ENCODE measurements at regions not wholly inside any gene's neighbourhood (a gene's known extent, or its start where the extent isn't known, plus 50 kb on each side); places are given as distances from the start of the nearest gene placed in this dataset.

- in situ Hi-C loops (cut with HindIII; ENCODE audit: low pct_ligation_motif_present, low sequenced_read_pairs) = no loop called here
- no peak for DNase-seq
- no peak for TF ChIP-seq CTCF (IDR thresholded peaks at IDR 0.05; ENCODE audit: low read depth, low read length, missing control alignments)
Observed at GRCh38 chr1:4594286-4594991, 60.0 kb upstream of the AJAP1 start.

GRCh38 chr1:4595341-4596225 lies 58.8 kb upstream of the AJAP1 start:
- no peak for TF ChIP-seq CTCF (IDR thresholded peaks at IDR 0.05; ENCODE audit: low read depth, low read length, missing control alignments)
- H3K4me3 ChIP-seq (ENCODE audit: low read depth, low read length) = no peak overlapping the region
- H3K36me3 ChIP-seq (replicated peaks) = no peaks in the 10 kb centered on the region
- in situ Hi-C loops (cut with HindIII; ENCODE audit: low pct_ligation_motif_present, low sequenced_read_pairs) = no loop called here
- no peak for DNase-seq
- H3K27ac ChIP-seq = no peak overlapping the region
- H3K27me3 ChIP-seq (replicated peaks) = no peaks in the 10 kb centered on the region

More at GRCh38 chr1:4594286-4594991, 60.0 kb upstream of the AJAP1 start:
- no peak overlapping the region for H3K4me3 ChIP-seq (ENCODE audit: low read depth, low read length)
- no peaks in the 10 kb centered on the region for H3K27me3 ChIP-seq (replicated peaks)
- no peaks in the 10 kb centered on the region for H3K36me3 ChIP-seq (replicated peaks)
- H3K27ac ChIP-seq = no peak overlapping the region

- no peak for TF ChIP-seq CTCF (IDR thresholded peaks at IDR 0.05; ENCODE audit: low read depth, low read length, missing control alignments)
- DNase-seq = no peak
- Histone ChIP-seq H3K4me3 (ENCODE audit: low read depth, low read length) (no peak overlapping the region), H3K27ac (no peak overlapping the region), H3K36me3 (replicated peaks) (no peaks in the 10 kb centered on the region), H3K27me3 (replicated peaks) (no peaks in the 10 kb centered on the region)
- in situ Hi-C loops (cut with HindIII; ENCODE audit: low pct_ligation_motif_present, low sequenced_read_pairs) = no loop called here
Observed at GRCh38 chr1:4596486-4596885, 57.9 kb upstream of the AJAP1 start.

GRCh38 chr1:4597020-4597419 lies 57.4 kb upstream of the AJAP1 start:
- in situ Hi-C loops (cut with HindIII; ENCODE audit: low pct_ligation_motif_present, low sequenced_read_pairs) = no loop called here
- no peak for TF ChIP-seq CTCF (IDR thresholded peaks at IDR 0.05; ENCODE audit: low read depth, low read length, missing control alignments)
- Histone ChIP-seq H3K4me3 (ENCODE audit: low read depth, low read length) (no peak overlapping the region), H3K27me3 (replicated peaks) (no peaks in the 10 kb centered on the region), H3K36me3 (replicated peaks) (no peaks in the 10 kb centered on the region), H3K27ac (no peak overlapping the region)
- DNase-seq = no peak

- Histone ChIP-seq H3K4me3 (ENCODE audit: low read depth, low read length) (no peak overlapping the region), H3K27ac (no peak overlapping the region), H3K36me3 (replicated peaks) (no peaks in the 10 kb centered on the region), H3K27me3 (replicated peaks) (no peaks in the 10 kb centered on the region)
- DNase-seq = no peak
- in situ Hi-C loops (cut with HindIII; ENCODE audit: low pct_ligation_motif_present, low sequenced_read_pairs) = no loop called here
- TF ChIP-seq CTCF (IDR thresholded peaks at IDR 0.05; ENCODE audit: low read depth, low read length, missing control alignments) = no peak
Observed at GRCh38 chr1:4598561-4598960, 55.8 kb upstream of the AJAP1 start.

All from brain microvascular endothelial cell (primary cell).